GM21825 (cell line): ENCODE measurements at regions not wholly inside any gene's neighbourhood (a gene's known extent, or its start where the extent isn't known, plus 50 kb on each side); places are given as distances from the start of the nearest gene placed in this dataset.

Source experiments
- ATAC-seq: cut with Tn5 transposase; IDR thresholded peaks from one replicate; pipeline ENCODE4 v1.9.1; 2021; ENCODE audit warnings: mild to moderate bottlenecking, moderate library complexity; ENCODE audit not compliant: unreplicated experiment

DNA sequence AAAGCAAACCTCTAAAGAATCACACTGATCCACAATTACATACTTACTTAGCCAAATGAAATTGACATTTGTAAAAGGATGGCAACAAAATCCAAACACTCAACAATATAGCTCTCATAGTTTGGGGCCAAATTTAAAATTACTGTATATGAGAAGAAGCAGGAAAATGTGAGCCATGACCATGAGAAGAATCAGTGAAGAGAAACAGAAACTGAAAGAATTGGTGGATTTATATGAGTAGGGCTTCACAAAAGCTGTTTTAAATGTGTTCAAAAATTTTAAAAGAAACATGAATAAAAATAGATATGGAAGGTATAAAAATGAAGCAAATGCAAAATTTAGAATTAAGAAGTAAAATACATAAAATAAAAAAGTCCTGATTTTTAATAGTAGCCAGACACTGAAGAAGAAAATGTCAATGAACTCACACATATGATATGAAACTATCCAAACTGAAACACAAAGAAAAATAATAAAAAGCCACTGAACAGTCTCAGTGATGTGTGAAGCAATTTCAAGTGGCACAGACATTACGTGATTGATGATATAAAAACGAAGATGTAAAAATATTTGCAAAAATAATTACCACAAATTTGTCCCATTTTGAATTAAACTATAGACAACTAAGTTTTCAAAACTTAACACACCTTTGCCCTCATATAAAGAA lies 87.9 kb upstream of the MDGA2 start:
- ATAC-seq: no peak

DNA sequence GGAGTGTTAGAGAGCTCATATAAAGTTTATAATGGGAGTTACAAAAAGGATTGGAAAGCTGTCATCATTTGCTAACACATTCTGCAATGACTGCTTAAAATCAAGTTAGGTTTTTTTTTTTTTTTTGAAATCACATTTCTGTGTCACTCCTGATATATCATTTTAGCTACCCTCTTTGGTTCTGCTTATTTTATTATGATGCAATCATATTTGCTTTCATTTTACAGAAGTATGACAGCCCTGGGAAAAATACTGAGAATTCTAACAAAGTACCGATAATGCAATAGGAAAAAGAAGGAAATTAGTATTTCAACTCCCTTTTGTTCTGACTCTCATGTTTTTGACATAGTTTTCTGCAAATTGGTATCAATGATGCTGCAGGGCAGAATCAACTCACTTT lies 71.6 kb upstream of the MDGA2 start:
- ATAC-seq: no peak

GRCh38 chr14:47744155-47744554 lies 68.8 kb upstream of the MDGA2 start:
- no peak for ATAC-seq

GRCh38 chr14:47739541-47739940 lies 64.1 kb upstream of the MDGA2 start:
- no peak for ATAC-seq

DNA sequence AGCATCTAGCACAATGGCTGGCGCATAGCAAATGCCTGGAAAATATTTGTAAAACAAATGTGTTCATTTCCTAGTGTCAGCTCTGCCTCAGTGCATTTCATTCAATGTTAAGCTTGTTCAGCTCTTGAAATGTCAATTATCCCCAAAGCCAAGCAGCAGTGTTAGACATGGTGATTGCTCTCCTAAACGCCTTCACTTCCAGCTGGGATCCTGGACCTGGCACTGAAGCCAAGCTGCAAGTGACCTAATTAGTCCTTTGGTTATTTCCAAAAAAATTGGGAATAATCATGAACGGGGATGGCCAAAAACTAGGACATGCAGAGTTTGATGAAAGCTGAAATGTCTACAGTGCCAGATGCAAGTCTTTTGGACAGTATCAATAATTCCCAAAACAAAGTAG lies 54.9 kb upstream of the MDGA2 start:
- ATAC-seq: no peak
